ENCODE measurements at regions not wholly inside any gene's neighbourhood (a gene's known extent, or its start where the extent isn't known, plus 50 kb on each side); places are given as distances from the start of the nearest gene placed in this dataset.

DNA sequence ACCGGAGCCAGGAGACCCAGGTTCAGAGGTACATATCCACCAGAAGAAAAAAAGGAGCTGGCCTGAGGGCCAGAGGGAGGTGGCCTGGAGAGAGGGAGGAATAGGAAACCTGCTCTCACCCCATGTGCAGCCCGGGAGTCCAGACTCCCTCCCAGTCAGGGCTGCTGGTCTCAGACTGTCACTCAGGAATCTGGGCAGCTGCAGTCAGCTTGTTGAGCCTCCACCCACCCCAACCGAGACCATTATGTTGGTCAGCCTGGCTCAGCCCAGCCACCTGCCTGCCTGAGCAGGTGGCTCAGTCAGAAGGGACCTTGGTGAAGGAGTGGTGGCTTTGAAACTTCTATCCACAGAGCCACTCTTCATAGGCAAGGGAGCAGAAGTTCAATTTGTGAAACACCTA, 53.3 kb upstream of the EPB41L1 start:
- TF ChIP-seq, protein P1, sequence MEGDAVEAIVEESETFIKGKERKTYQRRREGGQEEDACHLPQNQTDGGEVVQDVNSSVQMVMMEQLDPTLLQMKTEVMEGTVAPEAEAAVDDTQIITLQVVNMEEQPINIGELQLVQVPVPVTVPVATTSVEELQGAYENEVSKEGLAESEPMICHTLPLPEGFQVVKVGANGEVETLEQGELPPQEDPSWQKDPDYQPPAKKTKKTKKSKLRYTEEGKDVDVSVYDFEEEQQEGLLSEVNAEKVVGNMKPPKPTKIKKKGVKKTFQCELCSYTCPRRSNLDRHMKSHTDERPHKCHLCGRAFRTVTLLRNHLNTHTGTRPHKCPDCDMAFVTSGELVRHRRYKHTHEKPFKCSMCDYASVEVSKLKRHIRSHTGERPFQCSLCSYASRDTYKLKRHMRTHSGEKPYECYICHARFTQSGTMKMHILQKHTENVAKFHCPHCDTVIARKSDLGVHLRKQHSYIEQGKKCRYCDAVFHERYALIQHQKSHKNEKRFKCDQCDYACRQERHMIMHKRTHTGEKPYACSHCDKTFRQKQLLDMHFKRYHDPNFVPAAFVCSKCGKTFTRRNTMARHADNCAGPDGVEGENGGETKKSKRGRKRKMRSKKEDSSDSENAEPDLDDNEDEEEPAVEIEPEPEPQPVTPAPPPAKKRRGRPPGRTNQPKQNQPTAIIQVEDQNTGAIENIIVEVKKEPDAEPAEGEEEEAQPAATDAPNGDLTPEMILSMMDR (IDR thresholded peaks at IDR 0.05; ENCODE audit: low read depth, low read length) = no peak
- no peak for TF ChIP-seq POLR2A (IDR thresholded peaks at IDR 0.05; ENCODE audit: extremely low read depth, insufficient read length)
- no peak for TF ChIP-seq MYC (IDR thresholded peaks at IDR 0.05; ENCODE audit: low read depth, low read length)
